Tibial nerve (tissue), 4 donors: ENCODE measurements at regions not wholly inside any gene's neighbourhood (a gene's known extent, or its start where the extent isn't known, plus 50 kb on each side); places are given as distances from the start of the nearest gene placed in this dataset.
A peak's percentile ranks its signal among the peaks of the same experiment; 100 is the strongest.

ENCODE experiments used
- DNase-seq, 2 donors: peaks; one replicate each; pipeline ENCODE4 v3.0.0-alpha.2; 2019; ENCODE audit warnings: low spot score in 2 of 2
- H3K27ac ChIP-seq, 4 donors: fragments of 200-600 bp; sonication (generic) in 3 of 4; one replicate each; pipeline ENCODE4 v1.5.1; 2017 to 2019; ENCODE audit warnings: mild to moderate bottlenecking in 1 of 4
- H3K27me3 ChIP-seq, 2 donors: fragments of 200-600 bp; sonication (generic) in 1 of 2; one replicate each; pipeline versions ENCODE4 v1.5.1 to v1.6.0; 2017 to 2019
- H3K36me3 ChIP-seq, 3 donors: fragments of 200-600 bp; sonication (generic); one replicate each; pipeline ENCODE4 v1.5.1; 2018 to 2019
- H3K4me1 ChIP-seq, 4 donors: fragments of 200-600 bp; sonication (generic) in 3 of 4; one replicate each; pipeline ENCODE4 v1.5.1; 2017 to 2019
- H3K4me3 ChIP-seq, 4 donors: fragments of 200-600 bp; sonication (generic) in 3 of 4; one replicate each; pipeline ENCODE4 v1.5.1; 2017 to 2019; ENCODE audit warnings: mild to moderate bottlenecking in 1 of 4, moderate library complexity in 1 of 4
- H3K9me3 ChIP-seq, 4 donors: fragments of 200-600 bp; sonication (generic) in 3 of 4; one replicate each; pipeline ENCODE4 v1.5.1; 2017 to 2019
- CTCF ChIP-seq, 5 experiments: fragments of 200-600 bp in 3 of 5; fragments of 450-650 bp in 2 of 5; sonication (generic) in 3 of 5; IDR thresholded peaks; one replicate each; pipeline ENCODE4 v1.5.1; 2016 to 2019; ENCODE audit warnings: antibody characterized with exemption in 5 of 5, mild to moderate bottlenecking in 3 of 5, moderate library complexity in 2 of 5
- EP300 ChIP-seq, 2 donors: sonication (generic); formaldehyde crosslinking; IDR thresholded peaks; one replicate each; pipeline ENCODE4 v1.6.1; 2017; ENCODE audit warnings: antibody characterized with exemption in 2 of 2, mild to moderate bottlenecking in 1 of 2
- POLR2A ChIP-seq, 2 donors: fragments of 450-650 bp; IDR thresholded peaks; one replicate each; pipeline ENCODE4 v1.6.1; 2017; ENCODE audit warnings: antibody characterized with exemption in 2 of 2, mild to moderate bottlenecking in 2 of 2, moderate library complexity in 2 of 2
- WGBS, 2 donors: methylation state at CpG; one replicate each; pipeline ENCODE4 v1.1.5; 2018; 5-methylcytosine and 5-hydroxymethylcytosine counted together

GRCh38 chr7:91554883-91555282 is 290.6 kb downstream of the FZD1 start:
- H3K27me3 ChIP-seq, result no peaks in the 10 kb centered on the region
- no peaks in the 10 kb centered on the region for H3K4me1 ChIP-seq
- TF ChIP-seq CTCF (IDR thresholded peaks at IDR 0.05) (no peak), POLR2A (IDR thresholded peaks at IDR 0.05) (no peak), EP300 (IDR thresholded peaks at IDR 0.05) (no peak)
- no peaks in the 10 kb centered on the region for H3K9me3 ChIP-seq
- no peak overlapping the region for H3K27ac ChIP-seq
- no peak for DNase-seq
- 77 to 79% methylated on average over 6 of the region's 6 CpGs for WGBS, 2 donors
- no peaks in the 10 kb centered on the region for H3K36me3 ChIP-seq
- no peak overlapping the region for H3K4me3 ChIP-seq

- Histone ChIP-seq H3K4me1 (no peaks in the 10 kb centered on the region), H3K4me3 (no peak overlapping the region), H3K27me3 (no peaks in the 10 kb centered on the region), H3K36me3 (no peaks in the 10 kb centered on the region), H3K9me3 (no peaks in the 10 kb centered on the region), H3K27ac (no peak overlapping the region)
- TF ChIP-seq POLR2A (IDR thresholded peaks at IDR 0.05) (no peak), EP300 (IDR thresholded peaks at IDR 0.05) (no peak), CTCF (IDR thresholded peaks at IDR 0.05) (no peak)
- no peak for DNase-seq
- 92% methylated on average over 4 of the region's 4 CpGs for WGBS, 2 donors
Measured at GRCh38 chr7:91556239-91556638, 292.0 kb downstream of the FZD1 start.

- Histone ChIP-seq H3K4me1 (no peaks in the 10 kb centered on the region), H3K27me3 (no peaks in the 10 kb centered on the region), H3K27ac (no peak overlapping the region), H3K4me3 (no peak overlapping the region), H3K36me3 (no peaks in the 10 kb centered on the region), H3K9me3 (no peaks in the 10 kb centered on the region)
- TF ChIP-seq CTCF (IDR thresholded peaks at IDR 0.05), result no peak
- no peak for TF ChIP-seq POLR2A (IDR thresholded peaks at IDR 0.05)
- TF ChIP-seq EP300 (IDR thresholded peaks at IDR 0.05), result no peak
- DNase-seq, result no peak
- WGBS, 2 donors, result 65 to 73% methylated on average over 7 of the region's 7 CpGs
Measured at GRCh38 chr7:91556956-91557650, 292.9 kb downstream of the FZD1 start.

- TF ChIP-seq CTCF (IDR thresholded peaks at IDR 0.05) (no peak), EP300 (IDR thresholded peaks at IDR 0.05) (no peak), POLR2A (IDR thresholded peaks at IDR 0.05) (no peak)
- WGBS, 2 donors, result 78 to 80% methylated on average over 8 of the region's 8 CpGs
- H3K9me3 ChIP-seq, result no peaks in the 10 kb centered on the region
- peak in 1 of 2 donors; percentile 9 for DNase-seq
- no peaks in the 10 kb centered on the region for H3K4me1 ChIP-seq
- no peak overlapping the region for H3K4me3 ChIP-seq
- no peaks in the 10 kb centered on the region for H3K27me3 ChIP-seq
- no peaks in the 10 kb centered on the region for H3K36me3 ChIP-seq
- H3K27ac ChIP-seq, result no peak overlapping the region
Measured at GRCh38 chr7:91557789-91558404, 293.7 kb downstream of the FZD1 start.

GRCh38 chr7:91559947-91560346 is 295.7 kb downstream of the FZD1 start:
- no peak overlapping the region for H3K4me3 ChIP-seq
- H3K27ac ChIP-seq, result no peak overlapping the region
- no peaks in the 10 kb centered on the region for H3K9me3 ChIP-seq
- TF ChIP-seq POLR2A (IDR thresholded peaks at IDR 0.05) (no peak), EP300 (IDR thresholded peaks at IDR 0.05) (no peak), CTCF (IDR thresholded peaks at IDR 0.05) (no peak)
- no peaks in the 10 kb centered on the region for H3K36me3 ChIP-seq
- DNase-seq, result no peak
- no peaks in the 10 kb centered on the region for H3K4me1 ChIP-seq
- H3K27me3 ChIP-seq, result no peaks in the 10 kb centered on the region
- WGBS, 2 donors, result 85 to 87% methylated on average over 2 of the region's 2 CpGs
